ENCODE measurements at regions not wholly inside any gene's neighbourhood (a gene's known extent, or its start where the extent isn't known, plus 50 kb on each side); places are given as distances from the start of the nearest gene placed in this dataset.

GRCh38 chr2:126425943-126426342 lies 230.0 kb upstream of the GYPC start:
- no peak for TF ChIP-seq CTCF (IDR thresholded peaks at IDR 0.05)
- no peak for TF ChIP-seq POLR2A (IDR thresholded peaks at IDR 0.05)
- TF ChIP-seq POLR2AphosphoS5 (IDR thresholded peaks at IDR 0.05) = no peak
